ENCODE measurements at regions not wholly inside any gene's neighbourhood (a gene's known extent, or its start where the extent isn't known, plus 50 kb on each side); places are given as distances from the start of the nearest gene placed in this dataset.

DNA sequence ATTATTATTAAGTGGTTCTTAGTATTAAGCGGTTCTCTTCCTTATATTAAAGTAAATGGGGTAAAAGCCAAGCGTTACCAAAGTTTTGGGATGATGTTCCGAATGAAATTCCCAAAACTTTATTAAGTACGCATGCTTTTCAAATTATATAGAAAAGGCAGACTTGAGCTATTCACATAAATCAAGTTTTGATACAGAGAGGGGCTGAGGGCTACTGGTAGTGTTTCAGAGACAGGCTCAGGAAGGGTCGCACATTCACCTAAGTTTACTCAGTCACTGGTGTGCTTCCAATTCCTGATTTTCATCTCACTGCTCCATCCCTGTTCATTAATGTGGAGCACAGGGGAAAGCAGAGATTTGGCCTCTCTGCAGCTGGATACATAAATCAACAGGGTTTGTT is 652.2 kb downstream of the QKI start:
- Mint-ChIP-seq H3K27me3 (ENCODE audit: insufficient read depth, unreplicated experiment) (peaks cover 9% of the 10 kb centered on the region), H3K27ac (ENCODE audit: unreplicated experiment) (no peak overlapping the region), H3K4me3 (ENCODE audit: unreplicated experiment) (no peak overlapping the region), H3K36me3 (ENCODE audit: insufficient read depth, unreplicated experiment) (peaks cover 5% of the 10 kb centered on the region), H3K9me3 (ENCODE audit: unreplicated experiment) (no peaks in the 10 kb centered on the region), H3K4me1 (ENCODE audit: low read depth, unreplicated experiment) (no peaks in the 10 kb centered on the region)
- Histone ChIP-seq H3K4me3 (ENCODE audit: low read depth, low read length) (no peak overlapping the region), H3K9me3 (no peaks in the 10 kb centered on the region), H3K36me3 (ENCODE audit: control insufficient read depth, insufficient read depth, low read length) (no peaks in the 10 kb centered on the region), H3K27me3 (replicated peaks; ENCODE audit: control insufficient read depth, insufficient read depth, low read length) (no peaks in the 10 kb centered on the region), H3K4me1 (no peaks in the 10 kb centered on the region)
- POLR2A ChIA-PET, result no interaction called here
- intact Hi-C loops (cut with micrococcal nuclease; ENCODE audit: unreplicated experiment), result no loop called here
- CTCF ChIA-PET, result no interaction called here
- no peak for DNase-seq
- BruUV-seq (replicated peaks), result no TSS peak
- TF ChIP-seq, protein P1, sequence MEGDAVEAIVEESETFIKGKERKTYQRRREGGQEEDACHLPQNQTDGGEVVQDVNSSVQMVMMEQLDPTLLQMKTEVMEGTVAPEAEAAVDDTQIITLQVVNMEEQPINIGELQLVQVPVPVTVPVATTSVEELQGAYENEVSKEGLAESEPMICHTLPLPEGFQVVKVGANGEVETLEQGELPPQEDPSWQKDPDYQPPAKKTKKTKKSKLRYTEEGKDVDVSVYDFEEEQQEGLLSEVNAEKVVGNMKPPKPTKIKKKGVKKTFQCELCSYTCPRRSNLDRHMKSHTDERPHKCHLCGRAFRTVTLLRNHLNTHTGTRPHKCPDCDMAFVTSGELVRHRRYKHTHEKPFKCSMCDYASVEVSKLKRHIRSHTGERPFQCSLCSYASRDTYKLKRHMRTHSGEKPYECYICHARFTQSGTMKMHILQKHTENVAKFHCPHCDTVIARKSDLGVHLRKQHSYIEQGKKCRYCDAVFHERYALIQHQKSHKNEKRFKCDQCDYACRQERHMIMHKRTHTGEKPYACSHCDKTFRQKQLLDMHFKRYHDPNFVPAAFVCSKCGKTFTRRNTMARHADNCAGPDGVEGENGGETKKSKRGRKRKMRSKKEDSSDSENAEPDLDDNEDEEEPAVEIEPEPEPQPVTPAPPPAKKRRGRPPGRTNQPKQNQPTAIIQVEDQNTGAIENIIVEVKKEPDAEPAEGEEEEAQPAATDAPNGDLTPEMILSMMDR (IDR thresholded peaks at IDR 0.05; ENCODE audit: insufficient read depth in 1 of 2, low read depth in 1 of 2, low read length in 1 of 2, severe bottlenecking in 1 of 2, unreplicated experiment in 1 of 2), result no peak

DNA sequence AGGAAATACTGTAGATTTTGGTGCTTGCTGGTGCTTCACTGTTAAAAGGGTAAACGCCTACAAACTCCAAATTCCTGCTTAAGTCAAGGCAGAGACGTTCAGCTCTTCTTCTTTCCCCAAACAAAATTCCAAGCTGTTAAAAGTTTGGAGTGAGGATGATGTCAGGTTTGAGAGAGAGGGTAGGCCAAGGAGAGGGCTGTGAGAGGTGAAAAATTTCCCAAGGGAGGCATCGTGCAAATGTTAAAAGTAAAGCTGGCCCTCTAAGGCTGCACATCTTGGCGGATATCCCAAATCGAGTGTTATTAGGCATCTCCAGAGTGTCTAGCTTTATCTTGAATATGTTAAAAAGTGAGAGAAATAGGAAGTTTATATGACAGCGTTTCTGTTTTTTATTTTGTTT is 651.8 kb downstream of the QKI start:
- H3K4me1 Mint-ChIP-seq (ENCODE audit: low read depth, unreplicated experiment), result no peaks in the 10 kb centered on the region
- BruUV-seq (replicated peaks), result no TSS peak
- H3K36me3 ChIP-seq (ENCODE audit: control insufficient read depth, insufficient read depth, low read length), result no peaks in the 10 kb centered on the region
- H3K27me3 ChIP-seq (replicated peaks; ENCODE audit: control insufficient read depth, insufficient read depth, low read length), result no peaks in the 10 kb centered on the region
- intact Hi-C loops (cut with micrococcal nuclease; ENCODE audit: unreplicated experiment), result no loop called here
- H3K4me3 ChIP-seq (ENCODE audit: low read depth, low read length), result no peak overlapping the region
- no peak overlapping the region for H3K4me3 Mint-ChIP-seq (ENCODE audit: unreplicated experiment)
- no peak for DNase-seq
- CTCF ChIA-PET, result no interaction called here
- POLR2A ChIA-PET, result no interaction called here
- no peaks in the 10 kb centered on the region for H3K9me3 ChIP-seq
- no peak overlapping the region for H3K27ac Mint-ChIP-seq (ENCODE audit: unreplicated experiment)
- H3K4me1 ChIP-seq, result no peaks in the 10 kb centered on the region
- TF ChIP-seq, protein P1 (IDR thresholded peaks at IDR 0.05; ENCODE audit: insufficient read depth in 1 of 2, low read depth in 1 of 2, low read length in 1 of 2, severe bottlenecking in 1 of 2, unreplicated experiment in 1 of 2), result no peak
- H3K36me3 Mint-ChIP-seq (ENCODE audit: insufficient read depth, unreplicated experiment), result peaks cover 5% of the 10 kb centered on the region
- H3K27me3 Mint-ChIP-seq (ENCODE audit: insufficient read depth, unreplicated experiment), result peaks cover 11% of the 10 kb centered on the region
- no peaks in the 10 kb centered on the region for H3K9me3 Mint-ChIP-seq (ENCODE audit: unreplicated experiment)

DNA sequence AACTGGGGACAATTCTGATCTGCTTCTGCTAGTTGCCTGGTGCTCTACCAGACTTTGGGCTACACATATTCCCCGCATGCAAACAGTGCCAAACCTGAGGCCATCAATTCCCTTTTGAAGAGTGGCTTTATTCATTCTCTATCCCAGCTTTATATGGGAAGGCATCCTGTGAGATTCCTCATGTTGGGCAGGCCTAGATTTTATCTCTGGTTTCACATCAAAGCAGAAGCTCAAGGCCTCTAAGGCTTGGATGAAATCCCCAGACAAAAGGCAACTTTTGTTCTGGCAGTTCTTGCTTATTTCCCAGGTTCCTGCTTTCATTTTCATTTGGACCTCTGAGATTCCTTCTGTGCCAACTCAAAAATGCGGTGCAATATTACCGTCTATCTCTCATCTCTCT is 648.8 kb downstream of the QKI start:
- Histone ChIP-seq H3K4me3 (ENCODE audit: low read depth, low read length) (no peak overlapping the region), H3K9me3 (no peaks in the 10 kb centered on the region), H3K36me3 (ENCODE audit: control insufficient read depth, insufficient read depth, low read length) (no peaks in the 10 kb centered on the region), H3K4me1 (no peaks in the 10 kb centered on the region), H3K27me3 (replicated peaks; ENCODE audit: control insufficient read depth, insufficient read depth, low read length) (no peaks in the 10 kb centered on the region)
- ChIA-PET CTCF (no interaction called here), POLR2A (no interaction called here)
- no peaks in the 10 kb centered on the region for H3K4me1 Mint-ChIP-seq (ENCODE audit: low read depth, unreplicated experiment)
- H3K4me3 Mint-ChIP-seq (ENCODE audit: unreplicated experiment), result no peak overlapping the region
- DNase-seq, result no peak
- intact Hi-C loops (cut with micrococcal nuclease; ENCODE audit: unreplicated experiment), result no loop called here
- H3K27ac Mint-ChIP-seq (ENCODE audit: unreplicated experiment), result no peak overlapping the region
- no TSS peak for BruUV-seq (replicated peaks)
- TF ChIP-seq, protein P1 (IDR thresholded peaks at IDR 0.05; ENCODE audit: insufficient read depth in 1 of 2, low read depth in 1 of 2, low read length in 1 of 2, severe bottlenecking in 1 of 2, unreplicated experiment in 1 of 2), result no peak
- no peaks in the 10 kb centered on the region for H3K9me3 Mint-ChIP-seq (ENCODE audit: unreplicated experiment)
- peaks cover 11% of the 10 kb centered on the region for H3K27me3 Mint-ChIP-seq (ENCODE audit: insufficient read depth, unreplicated experiment)
- peaks cover 5% of the 10 kb centered on the region for H3K36me3 Mint-ChIP-seq (ENCODE audit: insufficient read depth, unreplicated experiment)

Measured in Caco-2 (cell line).